Retina (tissue), 1 donor: ENCODE measurements at regions not wholly inside any gene's neighbourhood (a gene's known extent, or its start where the extent isn't known, plus 50 kb on each side); places are given as distances from the start of the nearest gene placed in this dataset.

Source experiments
- DNase-seq: peaks from one replicate; pipeline ENCODE4 v3.0.0-alpha.2; 2016

- DNase-seq, result no peak
These were observed 263.1 kb upstream of the FAR2 start for GRCh38 chr12:28885928-28886327.

- no peak for DNase-seq
These were observed 261.6 kb upstream of the FAR2 start for GRCh38 chr12:28887461-28887990.

GRCh38 chr12:28890664-28891063 lies 258.4 kb upstream of the FAR2 start:
- DNase-seq, result no peak

- no peak for DNase-seq
These were observed 258.0 kb upstream of the FAR2 start for GRCh38 chr12:28891126-28891525.

GRCh38 chr12:28893365-28893764 lies 255.7 kb upstream of the FAR2 start:
- no peak for DNase-seq

- no peak for DNase-seq
These were observed 255.2 kb upstream of the FAR2 start for GRCh38 chr12:28893856-28894255.

- DNase-seq, result no peak
These were observed 252.7 kb upstream of the FAR2 start for GRCh38 chr12:28896421-28896820.

GRCh38 chr12:28898038-28898437 lies 251.0 kb upstream of the FAR2 start:
- DNase-seq, result no peak

- DNase-seq, result no peak
These were observed 249.1 kb upstream of the FAR2 start for GRCh38 chr12:28899951-28900350.

GRCh38 chr12:28905220-28905955 lies 243.7 kb upstream of the FAR2 start:
- no peak for DNase-seq

- no peak for DNase-seq
These were observed 240.4 kb upstream of the FAR2 start for GRCh38 chr12:28908646-28909045.

GRCh38 chr12:28909291-28909690 lies 239.8 kb upstream of the FAR2 start:
- DNase-seq, result no peak

GRCh38 chr12:28925719-28926376 lies 223.2 kb upstream of the FAR2 start:
- DNase-seq, result no peak

GRCh38 chr12:28930704-28931103 lies 218.4 kb upstream of the FAR2 start:
- DNase-seq, result no peak

GRCh38 chr12:28933176-28933575 lies 215.9 kb upstream of the FAR2 start:
- no peak for DNase-seq

- no peak for DNase-seq
These were observed 215.1 kb upstream of the FAR2 start for GRCh38 chr12:28933864-28934527.

GRCh38 chr12:28936221-28936620 lies 212.9 kb upstream of the FAR2 start:
- peak; percentile 22 for DNase-seq

GRCh38 chr12:28936711-28937110 lies 212.4 kb upstream of the FAR2 start:
- DNase-seq, result no peak

GRCh38 chr12:28937196-28937595 lies 211.9 kb upstream of the FAR2 start:
- DNase-seq, result no peak

- DNase-seq, result no peak
These were observed 211.0 kb upstream of the FAR2 start for GRCh38 chr12:28938056-28938455.

- DNase-seq, result peak; percentile 43
These were observed 210.4 kb upstream of the FAR2 start for GRCh38 chr12:28938581-28939235.

GRCh38 chr12:28939427-28939826 lies 209.7 kb upstream of the FAR2 start:
- DNase-seq, result peak; percentile 9

- no peak for DNase-seq
These were observed 207.8 kb upstream of the FAR2 start for GRCh38 chr12:28941248-28941647.
